ENCODE measurements at regions not wholly inside any gene's neighbourhood (a gene's known extent, or its start where the extent isn't known, plus 50 kb on each side); places are given as distances from the start of the nearest gene placed in this dataset.

DNA sequence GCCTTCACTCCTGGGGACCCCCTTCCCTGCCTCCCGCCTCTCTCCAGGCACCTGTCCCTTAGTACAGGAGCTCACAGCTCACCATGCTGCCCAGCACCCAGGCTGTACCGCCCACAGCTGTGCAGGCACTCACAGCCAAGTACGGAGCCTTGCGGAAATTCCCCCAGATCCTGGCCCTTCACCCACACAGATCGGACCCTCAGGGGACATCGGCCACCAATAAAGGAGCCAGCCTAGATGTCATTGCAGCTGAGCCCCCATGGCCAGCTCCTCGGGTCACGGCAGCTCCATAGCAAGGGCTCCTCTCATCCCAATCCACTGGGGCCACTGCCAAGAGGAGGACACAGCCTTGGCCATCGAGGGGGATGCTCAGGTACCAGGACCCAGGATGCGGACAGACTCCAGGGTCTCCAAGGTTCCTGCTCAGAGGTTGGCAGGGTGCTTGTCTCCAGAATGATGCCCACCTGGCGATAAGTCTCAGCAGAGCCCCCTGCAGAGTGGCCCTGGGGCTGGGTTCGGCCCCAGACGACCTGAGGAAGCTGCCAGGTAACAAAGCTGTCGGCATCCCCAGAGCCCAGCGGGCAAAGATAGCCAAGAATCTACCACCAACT lies 82.3 kb downstream of the YTHDF1 start:
- no peaks in the 10 kb centered on the region for H3K4me1 Mint-ChIP-seq
- H3K27me3 Mint-ChIP-seq (ENCODE audit: low read depth): peaks cover 39% of the 10 kb centered on the region
- TF ChIP-seq, protein P1, sequence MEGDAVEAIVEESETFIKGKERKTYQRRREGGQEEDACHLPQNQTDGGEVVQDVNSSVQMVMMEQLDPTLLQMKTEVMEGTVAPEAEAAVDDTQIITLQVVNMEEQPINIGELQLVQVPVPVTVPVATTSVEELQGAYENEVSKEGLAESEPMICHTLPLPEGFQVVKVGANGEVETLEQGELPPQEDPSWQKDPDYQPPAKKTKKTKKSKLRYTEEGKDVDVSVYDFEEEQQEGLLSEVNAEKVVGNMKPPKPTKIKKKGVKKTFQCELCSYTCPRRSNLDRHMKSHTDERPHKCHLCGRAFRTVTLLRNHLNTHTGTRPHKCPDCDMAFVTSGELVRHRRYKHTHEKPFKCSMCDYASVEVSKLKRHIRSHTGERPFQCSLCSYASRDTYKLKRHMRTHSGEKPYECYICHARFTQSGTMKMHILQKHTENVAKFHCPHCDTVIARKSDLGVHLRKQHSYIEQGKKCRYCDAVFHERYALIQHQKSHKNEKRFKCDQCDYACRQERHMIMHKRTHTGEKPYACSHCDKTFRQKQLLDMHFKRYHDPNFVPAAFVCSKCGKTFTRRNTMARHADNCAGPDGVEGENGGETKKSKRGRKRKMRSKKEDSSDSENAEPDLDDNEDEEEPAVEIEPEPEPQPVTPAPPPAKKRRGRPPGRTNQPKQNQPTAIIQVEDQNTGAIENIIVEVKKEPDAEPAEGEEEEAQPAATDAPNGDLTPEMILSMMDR (IDR thresholded peaks at IDR 0.05; ENCODE audit: unreplicated experiment in 3 of 3): no peak
- H3K4me3 Mint-ChIP-seq: no peak overlapping the region
- no peaks in the 10 kb centered on the region for H3K9me3 Mint-ChIP-seq
- no peaks in the 10 kb centered on the region for H3K36me3 Mint-ChIP-seq (ENCODE audit: low read depth)
- no peak overlapping the region for H3K27ac Mint-ChIP-seq

DNA sequence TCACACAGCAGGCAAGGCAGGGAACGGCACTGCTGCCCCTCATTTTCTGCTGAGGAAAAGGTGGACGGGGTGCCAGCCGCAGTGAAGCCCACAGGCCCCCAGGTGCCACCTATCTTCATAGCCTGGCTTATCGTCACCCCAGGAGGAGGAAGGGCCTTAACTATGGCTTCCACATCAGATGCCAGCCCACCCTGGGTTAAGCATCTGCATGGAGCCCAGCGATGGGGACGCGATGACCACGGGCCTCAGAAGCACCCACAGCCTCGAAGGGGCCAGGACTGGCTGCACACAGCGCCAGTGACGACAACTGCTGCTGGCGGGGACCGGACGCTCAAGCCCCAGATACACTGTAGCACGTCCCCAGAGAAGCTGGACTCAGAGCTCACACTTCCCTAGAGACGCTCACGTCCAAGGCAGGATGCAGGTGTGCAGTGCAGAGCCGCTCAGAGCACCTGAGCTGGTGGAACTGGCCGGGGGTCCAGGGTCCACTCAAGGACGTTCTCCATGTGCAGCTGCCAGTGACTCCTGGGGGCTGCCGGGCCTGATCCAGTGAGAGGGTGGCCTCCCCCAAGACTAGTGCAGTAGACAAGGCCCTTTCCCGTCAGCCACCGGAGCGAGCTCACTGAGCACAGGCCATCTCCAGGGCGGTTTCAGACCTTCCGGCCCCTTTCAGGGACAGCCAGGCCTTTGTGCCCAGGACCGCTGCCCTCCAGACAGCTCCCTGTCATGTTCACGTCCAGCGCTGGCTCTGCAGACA lies 83.0 kb downstream of the YTHDF1 start:
- no peak overlapping the region for H3K4me3 Mint-ChIP-seq
- peaks cover 33% of the 10 kb centered on the region for H3K27me3 Mint-ChIP-seq (ENCODE audit: low read depth)
- TF ChIP-seq, protein P1 (IDR thresholded peaks at IDR 0.05; ENCODE audit: unreplicated experiment in 3 of 3): no peak
- no peaks in the 10 kb centered on the region for H3K36me3 Mint-ChIP-seq (ENCODE audit: low read depth)
- no peaks in the 10 kb centered on the region for H3K9me3 Mint-ChIP-seq
- H3K4me1 Mint-ChIP-seq: no peaks in the 10 kb centered on the region
- no peak overlapping the region for H3K27ac Mint-ChIP-seq

DNA sequence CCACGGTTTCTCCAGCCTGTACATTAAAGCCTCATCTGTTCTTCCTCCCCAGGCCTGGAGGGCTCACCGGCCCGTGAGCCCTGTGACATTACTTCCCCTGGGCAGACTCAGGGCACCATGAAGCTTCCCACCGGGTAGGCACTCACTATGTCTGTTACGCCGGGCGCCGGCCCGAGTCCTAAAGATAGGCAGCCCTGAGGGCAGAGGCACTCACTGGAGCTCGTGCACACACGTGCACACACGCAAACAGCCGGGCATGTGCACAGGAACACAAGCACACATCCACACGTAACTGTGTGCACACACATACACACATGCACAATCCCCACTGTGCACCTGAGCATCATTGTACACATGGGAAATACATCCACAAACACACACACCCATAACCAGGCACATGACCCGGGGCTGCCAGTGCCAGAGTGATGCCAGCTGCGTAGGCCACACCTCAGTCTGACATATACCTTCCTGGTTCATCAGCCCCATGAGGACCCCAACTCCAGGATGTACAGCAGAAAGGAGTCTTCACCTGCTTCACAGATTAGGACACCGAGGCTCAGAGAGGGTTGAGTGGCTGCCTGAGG lies 83.7 kb downstream of the YTHDF1 start:
- Mint-ChIP-seq H3K27me3 (ENCODE audit: low read depth) (peaks cover 26% of the 10 kb centered on the region), H3K4me3 (no peak overlapping the region), H3K9me3 (no peaks in the 10 kb centered on the region), H3K36me3 (ENCODE audit: low read depth) (no peaks in the 10 kb centered on the region), H3K4me1 (no peaks in the 10 kb centered on the region), H3K27ac (no peak overlapping the region)
- TF ChIP-seq, protein P1 (IDR thresholded peaks at IDR 0.05; ENCODE audit: unreplicated experiment in 3 of 3): no peak

DNA sequence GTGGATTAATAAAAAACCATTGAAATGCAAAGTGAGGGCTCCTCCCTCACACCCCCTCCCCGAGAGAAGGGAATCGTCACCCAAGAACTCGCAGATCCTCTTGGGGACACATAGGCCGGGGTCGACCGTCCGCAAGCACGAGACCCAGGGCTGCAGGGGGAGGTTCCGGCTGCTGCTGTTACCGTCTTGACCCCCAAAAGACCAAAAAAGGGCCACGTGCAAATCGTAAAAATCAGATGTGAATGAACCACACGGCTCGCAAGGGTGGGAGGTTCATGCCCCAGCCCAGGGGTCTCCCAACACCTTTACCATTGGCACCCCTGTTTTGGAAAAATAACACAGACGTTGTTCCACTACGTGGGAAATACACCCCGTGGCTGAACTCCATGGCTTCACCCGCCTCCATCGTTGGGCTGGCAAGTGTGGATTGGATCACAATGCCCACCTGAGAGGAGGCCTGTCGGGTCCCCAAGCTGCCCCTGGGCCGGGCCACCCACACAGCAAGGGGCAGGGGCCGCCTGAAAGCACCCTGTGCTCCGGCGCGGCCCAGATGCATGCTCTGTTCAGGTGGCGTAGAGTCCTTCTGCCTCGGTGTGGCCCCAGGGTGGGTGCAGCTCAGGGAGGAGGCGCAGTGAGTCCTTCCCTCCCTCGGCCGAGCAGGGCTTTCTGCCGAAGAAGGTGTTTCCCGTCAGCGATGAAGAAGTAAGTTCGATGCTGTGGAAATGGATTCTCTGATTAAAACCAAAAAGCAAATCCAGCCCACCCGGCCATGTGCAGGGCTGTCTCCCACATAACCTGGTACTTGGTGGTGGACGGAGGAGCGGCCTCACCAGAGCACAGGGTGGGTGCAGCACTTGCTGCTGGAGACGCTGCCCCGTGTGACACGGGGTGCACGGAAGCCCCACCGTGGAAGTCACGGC lies 85.0 kb downstream of the YTHDF1 start:
- Mint-ChIP-seq H3K36me3 (ENCODE audit: low read depth) (no peaks in the 10 kb centered on the region), H3K27me3 (ENCODE audit: low read depth) (peaks cover 14% of the 10 kb centered on the region), H3K4me1 (no peaks in the 10 kb centered on the region), H3K27ac (no peak overlapping the region), H3K9me3 (no peaks in the 10 kb centered on the region), H3K4me3 (no peak overlapping the region)
- TF ChIP-seq, protein P1 (IDR thresholded peaks at IDR 0.05; ENCODE audit: unreplicated experiment in 3 of 3): no peak

DNA sequence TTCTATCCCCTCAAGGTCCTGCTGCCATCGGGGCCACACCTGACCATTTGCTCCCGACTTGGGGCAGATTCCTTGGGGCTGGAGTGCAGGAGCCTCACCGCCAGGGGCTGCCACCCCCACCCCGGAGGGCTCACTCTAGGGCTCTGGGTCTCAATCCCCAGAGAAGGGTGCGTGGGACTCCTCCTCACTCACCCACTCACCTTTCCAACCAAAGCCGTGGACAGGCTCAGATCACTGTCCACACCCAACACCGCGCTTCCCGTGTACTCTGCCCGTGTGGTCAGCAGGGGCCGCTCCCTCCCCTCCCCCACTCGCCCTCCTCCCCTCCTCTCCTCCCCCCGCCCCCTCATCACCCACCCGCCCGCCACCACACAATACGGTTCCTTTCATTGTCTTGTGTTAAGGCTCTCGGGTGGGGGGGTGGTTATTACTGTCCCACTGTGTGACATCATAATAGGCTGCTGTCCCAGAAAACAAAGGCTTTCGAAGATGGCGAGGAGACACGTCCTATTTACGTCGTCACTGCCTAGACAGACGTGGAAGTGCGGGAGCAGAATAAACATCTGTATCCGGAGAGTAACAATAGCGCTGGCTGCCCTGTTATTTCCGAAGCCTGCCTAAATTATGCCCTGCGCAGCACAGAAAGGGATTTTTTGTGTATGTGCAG lies 85.8 kb downstream of the YTHDF1 start:
- H3K27ac Mint-ChIP-seq: no peak overlapping the region
- TF ChIP-seq, protein P1 (IDR thresholded peaks at IDR 0.05; ENCODE audit: unreplicated experiment in 3 of 3): no peak
- H3K36me3 Mint-ChIP-seq (ENCODE audit: low read depth): no peaks in the 10 kb centered on the region
- no peak overlapping the region for H3K4me3 Mint-ChIP-seq
- no peaks in the 10 kb centered on the region for H3K9me3 Mint-ChIP-seq
- H3K27me3 Mint-ChIP-seq (ENCODE audit: low read depth): peaks cover 11% of the 10 kb centered on the region
- no peaks in the 10 kb centered on the region for H3K4me1 Mint-ChIP-seq
